ENCODE measurements at regions not wholly inside any gene's neighbourhood (a gene's known extent, or its start where the extent isn't known, plus 50 kb on each side); places are given as distances from the start of the nearest gene placed in this dataset.

DNA sequence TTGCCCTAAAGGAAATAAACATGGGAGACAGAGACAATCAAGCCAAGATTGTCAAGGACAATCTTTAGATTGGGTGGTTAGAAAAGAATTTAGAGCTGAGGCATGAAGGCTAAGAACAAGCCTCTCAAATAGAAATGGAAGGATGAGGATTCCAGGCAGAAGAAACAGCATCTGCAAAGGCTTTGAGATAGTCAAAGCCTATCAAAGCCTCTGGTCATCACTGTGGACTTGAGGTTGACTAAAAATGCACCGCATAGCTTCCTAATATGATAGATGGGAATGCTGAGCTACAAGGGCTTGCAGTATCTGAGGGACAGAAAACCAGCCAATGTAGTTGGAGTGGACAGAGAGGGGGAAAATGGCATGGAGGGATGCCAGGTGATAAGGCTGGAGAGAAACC is 109.8 kb upstream of the FAM20A start:
- no peak overlapping the region for H3K4me3 ChIP-seq (ENCODE audit: low read depth, low read length)
- TF ChIP-seq, protein P1, sequence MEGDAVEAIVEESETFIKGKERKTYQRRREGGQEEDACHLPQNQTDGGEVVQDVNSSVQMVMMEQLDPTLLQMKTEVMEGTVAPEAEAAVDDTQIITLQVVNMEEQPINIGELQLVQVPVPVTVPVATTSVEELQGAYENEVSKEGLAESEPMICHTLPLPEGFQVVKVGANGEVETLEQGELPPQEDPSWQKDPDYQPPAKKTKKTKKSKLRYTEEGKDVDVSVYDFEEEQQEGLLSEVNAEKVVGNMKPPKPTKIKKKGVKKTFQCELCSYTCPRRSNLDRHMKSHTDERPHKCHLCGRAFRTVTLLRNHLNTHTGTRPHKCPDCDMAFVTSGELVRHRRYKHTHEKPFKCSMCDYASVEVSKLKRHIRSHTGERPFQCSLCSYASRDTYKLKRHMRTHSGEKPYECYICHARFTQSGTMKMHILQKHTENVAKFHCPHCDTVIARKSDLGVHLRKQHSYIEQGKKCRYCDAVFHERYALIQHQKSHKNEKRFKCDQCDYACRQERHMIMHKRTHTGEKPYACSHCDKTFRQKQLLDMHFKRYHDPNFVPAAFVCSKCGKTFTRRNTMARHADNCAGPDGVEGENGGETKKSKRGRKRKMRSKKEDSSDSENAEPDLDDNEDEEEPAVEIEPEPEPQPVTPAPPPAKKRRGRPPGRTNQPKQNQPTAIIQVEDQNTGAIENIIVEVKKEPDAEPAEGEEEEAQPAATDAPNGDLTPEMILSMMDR (IDR thresholded peaks at IDR 0.05; ENCODE audit: control insufficient read depth, extremely low read depth, insufficient read depth), result no peak
- DNase-seq (ENCODE audit: low read depth), result no peak

DNA sequence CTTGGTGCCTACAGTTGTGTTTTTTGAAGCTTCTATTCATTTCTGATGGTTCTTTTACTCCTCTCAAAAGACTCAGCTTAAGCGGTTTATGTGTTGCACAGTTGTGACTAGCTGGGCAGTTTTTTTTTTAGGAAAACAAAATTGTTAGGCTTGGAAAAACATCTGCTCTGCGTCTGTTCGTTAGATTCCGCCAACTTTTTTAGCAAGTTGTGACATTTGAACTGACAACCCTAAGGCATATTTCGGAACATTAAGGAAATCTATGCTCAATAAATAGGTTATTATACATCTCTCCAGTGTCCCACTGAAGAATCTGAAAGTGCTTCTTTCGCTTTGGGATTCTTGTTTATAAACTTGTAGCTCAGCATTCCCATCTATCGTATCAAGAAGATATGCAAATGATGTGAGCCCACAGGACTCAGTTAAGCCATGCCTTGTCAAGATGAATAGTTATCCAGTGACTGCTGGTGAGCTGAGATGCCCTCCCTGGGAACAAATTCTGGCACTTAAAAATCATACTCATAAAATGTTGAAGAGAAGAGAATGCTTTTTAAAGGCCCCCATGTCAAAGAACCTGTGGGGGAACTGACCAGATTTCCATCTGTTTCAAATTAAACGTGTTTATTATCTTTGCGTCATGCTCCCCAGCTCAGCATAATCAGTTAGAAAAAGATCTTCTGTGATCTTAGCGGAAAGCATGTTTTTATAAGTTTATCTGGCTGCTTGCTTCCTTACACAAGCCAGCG is 109.0 kb upstream of the FAM20A start:
- DNase-seq (ENCODE audit: low read depth), result no peak
- H3K4me3 ChIP-seq (ENCODE audit: low read depth, low read length), result no peak overlapping the region
- TF ChIP-seq, protein P1 (IDR thresholded peaks at IDR 0.05; ENCODE audit: control insufficient read depth, extremely low read depth, insufficient read depth), result no peak

GRCh38 chr17:68709461-68709860 is 108.3 kb upstream of the FAM20A start:
- DNase-seq (ENCODE audit: low read depth), result no peak
- TF ChIP-seq, protein P1 (IDR thresholded peaks at IDR 0.05; ENCODE audit: control insufficient read depth, extremely low read depth, insufficient read depth), result no peak
- no peak overlapping the region for H3K4me3 ChIP-seq (ENCODE audit: low read depth, low read length)

DNA sequence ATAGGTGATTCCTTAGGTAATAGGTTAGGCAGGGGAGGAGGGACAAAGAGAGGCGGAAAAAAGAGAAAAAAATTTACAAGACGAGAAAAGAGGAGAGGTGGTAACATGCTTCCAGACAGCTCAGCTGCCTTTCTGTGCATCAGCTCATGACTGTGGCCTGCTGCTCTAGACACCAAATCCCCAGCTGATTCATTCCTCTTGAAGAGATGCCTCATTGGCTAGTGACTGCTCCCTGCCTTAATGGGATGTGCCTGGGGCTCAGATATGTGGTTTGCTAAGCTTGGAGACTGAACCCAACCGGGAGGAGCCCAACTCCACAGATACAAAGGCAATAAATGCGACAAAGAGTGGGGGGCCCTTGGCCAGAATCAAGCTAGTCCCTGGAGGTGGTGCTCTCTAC is 105.9 kb upstream of the FAM20A start:
- no peak for DNase-seq (ENCODE audit: low read depth)
- TF ChIP-seq, protein P1 (IDR thresholded peaks at IDR 0.05; ENCODE audit: control insufficient read depth, extremely low read depth, insufficient read depth), result no peak
- H3K4me3 ChIP-seq (ENCODE audit: low read depth, low read length), result no peak overlapping the region

DNA sequence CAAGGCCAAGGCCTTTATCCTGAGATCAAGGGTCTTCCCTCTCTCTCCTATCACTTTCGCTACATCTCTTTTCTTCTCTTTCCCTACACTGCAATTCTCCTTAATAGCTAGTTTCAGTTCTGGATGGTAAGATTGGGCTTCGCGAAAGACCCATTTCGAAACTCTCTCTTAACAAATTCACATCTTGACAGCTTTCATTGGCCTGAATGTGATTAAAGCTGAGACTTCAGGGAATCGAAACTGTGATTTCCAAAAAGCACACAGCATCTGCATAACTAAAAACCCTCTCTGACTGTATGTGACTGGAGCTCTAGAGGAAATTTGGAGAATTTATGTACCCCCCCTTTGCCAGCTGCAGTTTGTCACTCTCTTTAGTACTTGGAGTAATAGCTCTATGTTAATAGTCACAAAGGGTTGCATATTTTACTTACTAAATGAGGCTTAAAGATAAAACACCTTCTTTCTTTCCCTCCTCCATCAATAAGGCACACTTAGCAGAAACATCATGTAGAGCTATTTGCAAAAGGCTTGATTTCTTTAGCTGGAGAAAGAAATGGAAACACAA is 105.3 kb upstream of the FAM20A start:
- no peak overlapping the region for H3K4me3 ChIP-seq (ENCODE audit: low read depth, low read length)
- DNase-seq (ENCODE audit: low read depth), result no peak
- TF ChIP-seq, protein P1 (IDR thresholded peaks at IDR 0.05; ENCODE audit: control insufficient read depth, extremely low read depth, insufficient read depth), result no peak

DNA sequence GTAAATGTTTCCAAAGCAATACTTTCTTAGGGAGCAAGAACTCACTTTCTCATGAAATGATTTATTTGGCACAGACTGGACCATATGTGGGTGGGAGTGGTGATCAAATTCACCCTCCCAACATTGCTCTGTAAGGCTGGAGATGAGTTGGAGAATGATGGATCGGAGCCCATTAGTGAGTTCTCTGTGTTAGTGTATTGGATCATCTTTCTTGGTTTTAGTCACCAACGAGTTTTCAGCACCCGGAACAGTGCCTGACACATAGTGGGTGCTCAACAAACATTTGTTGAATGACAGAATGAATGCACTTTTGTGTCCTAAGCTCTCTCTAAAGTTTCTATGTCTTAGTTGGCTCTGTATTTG is 104.5 kb upstream of the FAM20A start:
- TF ChIP-seq, protein P1 (IDR thresholded peaks at IDR 0.05; ENCODE audit: control insufficient read depth, extremely low read depth, insufficient read depth), result no peak
- DNase-seq (ENCODE audit: low read depth), result no peak
- no peak overlapping the region for H3K4me3 ChIP-seq (ENCODE audit: low read depth, low read length)
